Astrocyte of the spinal cord (primary cell): ENCODE measurements at regions not wholly inside any gene's neighbourhood (a gene's known extent, or its start where the extent isn't known, plus 50 kb on each side); places are given as distances from the start of the nearest gene placed in this dataset.

ENCODE experiments used
- DNase-seq: peaks from one replicate; pipeline ENCODE4 v3.0.0; 2011; ENCODE audit warnings: low read depth, low spot score
- H3K4me3 ChIP-seq: 2 replicates; pipeline ENCODE4 v1.5.1; 2011; ENCODE audit warnings: low read depth, mild to moderate bottlenecking, low read length, moderate library complexity
- CTCF ChIP-seq: IDR thresholded peaks from 2 replicates; pipeline ENCODE4 v1.5.1; 2012; ENCODE audit warnings: low read depth, mild to moderate bottlenecking, low read length, inconsistent platforms
- in situ Hi-C: cut with HindIII; loops from 2 replicates; pipeline ENCODE4 v1.10.0; 2017; ENCODE audit warnings: low sequenced_read_pairs

GRCh38 chr1:61627365-61627764 is 97.6 kb downstream of the TM2D1 start:
- H3K4me3 ChIP-seq = no peak overlapping the region
- DNase-seq = no peak
- in situ Hi-C loops = no loop called here
- TF ChIP-seq CTCF = no peak

- in situ Hi-C loops = no loop called here
- H3K4me3 ChIP-seq = no peak overlapping the region
- no peak for DNase-seq
- TF ChIP-seq CTCF = no peak
Observed at GRCh38 chr1:61626816-61627215, 98.1 kb downstream of the TM2D1 start.

DNA sequence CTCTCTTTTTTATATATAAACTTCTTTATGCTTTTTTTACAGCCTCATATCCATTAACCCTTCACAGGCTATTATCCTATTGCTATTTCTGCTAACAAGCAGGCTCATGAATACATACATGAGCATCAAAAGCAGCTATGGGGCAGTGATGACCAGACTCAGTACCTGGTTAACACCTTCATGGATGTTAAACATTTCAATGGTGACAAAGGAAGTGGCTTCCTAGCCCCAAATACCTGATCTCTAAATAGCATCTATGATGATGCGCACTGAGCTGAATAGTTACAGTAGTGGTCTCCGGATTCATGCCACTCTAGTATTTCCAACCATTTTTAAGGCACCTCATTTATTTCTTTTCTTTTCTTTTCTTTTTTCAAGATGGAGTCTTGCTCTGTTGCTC is 101.1 kb downstream of the TM2D1 start:
- no peak for TF ChIP-seq CTCF
- H3K4me3 ChIP-seq = no peak overlapping the region
- in situ Hi-C loops = no loop called here
- DNase-seq = no peak

DNA sequence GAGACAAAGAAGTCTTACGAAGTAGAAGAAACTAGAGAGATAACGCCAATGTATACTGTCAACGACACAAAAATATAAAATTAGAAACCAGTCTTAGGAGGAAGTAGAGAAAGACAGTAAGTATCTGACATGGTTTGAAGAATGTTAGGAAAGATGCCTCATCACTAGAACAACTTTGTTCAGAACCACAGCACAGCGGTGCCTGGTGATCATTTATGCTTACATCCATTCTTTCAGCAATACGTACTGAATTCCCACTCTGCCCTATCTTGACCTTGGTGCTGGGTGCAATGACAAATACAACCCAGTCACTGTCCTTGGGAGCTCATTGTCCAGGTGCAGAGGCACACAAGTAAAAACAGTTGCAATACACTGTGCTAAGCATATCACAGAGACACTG is 104.4 kb downstream of the TM2D1 start:
- no peak for TF ChIP-seq CTCF
- in situ Hi-C loops = no loop called here
- H3K4me3 ChIP-seq = no peak overlapping the region
- DNase-seq = no peak

- no peak for DNase-seq
- TF ChIP-seq CTCF = no peak
- in situ Hi-C loops = no loop called here
- no peak overlapping the region for H3K4me3 ChIP-seq
Observed at GRCh38 chr1:61618755-61619154, 106.2 kb downstream of the TM2D1 start.

GRCh38 chr1:61618193-61618592 is 106.7 kb downstream of the TM2D1 start:
- no peak for TF ChIP-seq CTCF
- no peak for DNase-seq
- no peak overlapping the region for H3K4me3 ChIP-seq
- in situ Hi-C loops = no loop called here

DNA sequence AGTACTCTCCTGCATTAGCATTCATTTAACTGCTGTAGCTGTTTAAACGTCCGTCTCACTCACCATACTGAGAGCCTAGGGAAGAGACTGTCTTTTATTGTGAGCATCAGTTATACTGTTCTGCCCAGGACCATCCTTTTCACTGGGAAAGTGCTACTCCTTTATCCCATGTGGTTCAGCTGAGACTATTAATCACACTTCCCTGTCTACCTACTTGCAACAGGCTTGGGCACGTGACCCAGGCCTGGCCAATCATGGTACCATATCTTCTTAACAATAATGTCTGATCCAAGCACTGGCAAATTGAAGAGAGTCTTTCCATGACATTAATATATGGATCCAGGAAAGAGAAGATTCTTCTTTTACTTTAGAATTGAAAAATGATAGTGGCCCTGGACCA is 108.1 kb downstream of the TM2D1 start:
- no peak overlapping the region for H3K4me3 ChIP-seq
- in situ Hi-C loops = no loop called here
- no peak for DNase-seq
- no peak for TF ChIP-seq CTCF
